Thoracic aorta (tissue), 2 donors: ENCODE measurements at regions not wholly inside any gene's neighbourhood (a gene's known extent, or its start where the extent isn't known, plus 50 kb on each side); places are given as distances from the start of the nearest gene placed in this dataset.

Experiments used
- ATAC-seq: fragments of 150-250 bp; one replicate; pipeline ENCODE4 v1.8.0; 2017; ENCODE audit warnings: low read depth; ENCODE audit not compliant: insufficient number of reproducible peaks, low FRiP score
- DNase-seq: peaks from one replicate; pipeline ENCODE4 v3.0.0-alpha.2; 2020; ENCODE audit warnings: low spot score
- H3K27ac ChIP-seq, 2 donors: fragments of 200-600 bp; sonication (generic); 1 replicate in 1 of 2; 2 replicates in 1 of 2; pipeline ENCODE4 v1.5.1; 2016; ENCODE audit warnings: mild to moderate bottlenecking in 2 of 2, moderate library complexity in 2 of 2
- H3K27me3 ChIP-seq: fragments of 200-600 bp; sonication (generic); replicated peaks from 2 replicates; pipeline ENCODE4 v1.6.0; 2016; ENCODE audit warnings: mild to moderate bottlenecking; ENCODE audit not compliant: insufficient read depth
- H3K36me3 ChIP-seq: fragments of 200-600 bp; sonication (generic); one replicate; pipeline ENCODE4 v1.5.1; 2016
- H3K4me1 ChIP-seq, 2 donors: fragments of 200-600 bp; sonication (generic); 1 replicate in 1 of 2; 2 replicates in 1 of 2; pipeline versions ENCODE4 v1.5.1 to v1.6.0; 2016; ENCODE audit warnings: low read depth in 2 of 2, mild to moderate bottlenecking in 1 of 2; ENCODE audit not compliant: control insufficient read depth in 1 of 2
- H3K4me3 ChIP-seq: fragments of 200-600 bp; sonication (generic); 2 replicates; pipeline ENCODE4 v1.5.1; 2016; ENCODE audit warnings: mild to moderate bottlenecking
- H3K9me3 ChIP-seq: fragments of 200-600 bp; sonication (generic); 2 replicates; pipeline ENCODE4 v1.5.1; 2016
- TF ChIP-seq, protein P1 (sequence below): fragments of 200-600 bp; sonication (generic); IDR thresholded peaks from one replicate; pipeline ENCODE4 v1.5.1; 2019; ENCODE audit warnings: antibody characterized with exemption

DNA sequence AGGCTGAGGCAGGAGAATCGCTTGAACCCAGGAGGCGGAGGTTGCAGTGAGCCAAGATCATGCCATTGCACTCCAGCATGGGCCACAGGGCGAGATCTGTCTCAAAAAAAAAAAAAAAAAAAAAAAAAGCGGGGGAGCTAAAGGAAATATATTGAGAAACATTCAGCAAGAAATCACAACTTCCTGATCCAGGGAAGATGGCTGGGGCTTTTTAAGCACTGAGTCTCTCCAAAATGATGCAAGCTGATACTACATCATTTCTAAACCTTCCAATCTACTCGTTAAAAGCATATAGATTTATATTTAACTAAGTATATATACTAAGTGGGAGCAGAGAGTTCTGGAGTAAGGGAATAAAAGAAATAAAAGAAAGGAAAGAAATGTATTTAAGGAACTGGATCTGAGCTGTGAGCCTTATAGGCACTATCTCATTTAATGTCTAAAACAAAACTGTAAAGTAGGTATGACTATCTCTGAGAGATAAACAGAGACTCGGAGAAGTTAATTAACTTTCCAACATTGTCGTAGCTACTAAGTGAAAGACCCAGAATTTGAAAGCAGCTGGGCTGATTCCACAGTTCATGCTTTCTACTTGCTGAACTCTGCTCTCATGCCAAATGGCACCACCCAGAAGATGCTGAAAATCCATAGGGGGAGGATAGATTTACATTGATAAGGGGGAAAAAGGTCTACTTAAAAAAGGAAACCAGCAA lies 215.0 kb upstream of the MARCKS start:
- TF ChIP-seq, protein P1, sequence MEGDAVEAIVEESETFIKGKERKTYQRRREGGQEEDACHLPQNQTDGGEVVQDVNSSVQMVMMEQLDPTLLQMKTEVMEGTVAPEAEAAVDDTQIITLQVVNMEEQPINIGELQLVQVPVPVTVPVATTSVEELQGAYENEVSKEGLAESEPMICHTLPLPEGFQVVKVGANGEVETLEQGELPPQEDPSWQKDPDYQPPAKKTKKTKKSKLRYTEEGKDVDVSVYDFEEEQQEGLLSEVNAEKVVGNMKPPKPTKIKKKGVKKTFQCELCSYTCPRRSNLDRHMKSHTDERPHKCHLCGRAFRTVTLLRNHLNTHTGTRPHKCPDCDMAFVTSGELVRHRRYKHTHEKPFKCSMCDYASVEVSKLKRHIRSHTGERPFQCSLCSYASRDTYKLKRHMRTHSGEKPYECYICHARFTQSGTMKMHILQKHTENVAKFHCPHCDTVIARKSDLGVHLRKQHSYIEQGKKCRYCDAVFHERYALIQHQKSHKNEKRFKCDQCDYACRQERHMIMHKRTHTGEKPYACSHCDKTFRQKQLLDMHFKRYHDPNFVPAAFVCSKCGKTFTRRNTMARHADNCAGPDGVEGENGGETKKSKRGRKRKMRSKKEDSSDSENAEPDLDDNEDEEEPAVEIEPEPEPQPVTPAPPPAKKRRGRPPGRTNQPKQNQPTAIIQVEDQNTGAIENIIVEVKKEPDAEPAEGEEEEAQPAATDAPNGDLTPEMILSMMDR, result no peak
- Histone ChIP-seq H3K27ac (no peak overlapping the region), H3K27me3 (no peaks in the 10 kb centered on the region), H3K9me3 (no peaks in the 10 kb centered on the region), H3K4me3 (no peak overlapping the region), H3K4me1 (no peaks in the 10 kb centered on the region), H3K36me3 (no peaks in the 10 kb centered on the region)
- no peak for ATAC-seq
- no peak for DNase-seq

DNA sequence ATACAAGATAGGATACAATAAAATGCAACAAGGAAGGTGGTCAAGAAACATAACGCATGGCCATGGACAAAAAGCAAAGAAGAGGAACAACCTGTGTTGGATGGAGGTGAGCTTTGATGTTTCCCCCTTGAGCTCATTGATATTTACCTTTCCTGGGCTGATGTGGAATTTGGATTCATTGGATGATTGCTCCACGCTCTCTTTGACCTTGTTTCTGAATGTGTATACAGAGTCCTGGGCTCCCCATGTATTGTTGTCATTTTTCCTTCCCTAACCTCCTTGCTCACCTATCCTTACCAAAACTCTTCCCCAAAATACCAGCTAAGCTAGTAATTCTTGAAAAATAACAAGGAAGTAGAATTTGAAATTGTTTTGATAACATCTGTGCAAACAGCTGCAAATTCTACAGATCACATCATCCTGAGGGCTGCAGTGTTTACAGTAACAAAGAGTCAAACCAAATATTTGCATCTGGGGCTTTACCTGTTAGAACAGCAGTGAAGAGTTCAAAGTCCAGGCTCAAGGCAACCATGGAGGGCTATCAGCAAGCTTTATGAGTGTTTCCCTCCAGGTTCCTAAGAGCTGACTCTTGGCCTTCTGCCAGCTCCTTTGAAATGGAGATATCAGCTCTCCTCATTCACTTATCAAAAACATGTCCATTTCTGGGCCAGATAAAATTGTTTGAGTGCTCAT lies 214.3 kb upstream of the MARCKS start:
- Histone ChIP-seq H3K27me3 (no peaks in the 10 kb centered on the region), H3K4me3 (no peak overlapping the region), H3K36me3 (no peaks in the 10 kb centered on the region), H3K9me3 (no peaks in the 10 kb centered on the region), H3K4me1 (no peaks in the 10 kb centered on the region), H3K27ac (no peak overlapping the region)
- TF ChIP-seq, protein P1, result no peak
- no peak for ATAC-seq
- DNase-seq, result no peak

DNA sequence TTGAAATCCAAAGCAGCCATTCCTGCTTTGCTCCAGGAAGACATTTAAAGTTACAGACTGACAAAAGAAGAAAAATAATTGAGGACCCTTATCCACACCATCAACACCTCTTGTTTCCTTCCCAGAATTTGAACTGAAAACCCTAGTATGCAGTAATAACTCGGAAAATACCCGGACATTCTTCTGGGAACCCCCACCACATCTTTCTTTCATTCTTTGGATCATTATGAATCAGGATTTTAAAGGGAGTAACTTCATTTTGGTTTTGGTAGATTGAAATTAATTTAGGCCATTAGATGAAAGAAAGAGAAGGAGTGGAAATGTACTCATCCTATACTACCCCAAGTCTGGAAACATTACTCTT lies 213.8 kb upstream of the MARCKS start:
- DNase-seq (no peak), ATAC-seq (no peak)
- Histone ChIP-seq H3K36me3 (no peaks in the 10 kb centered on the region), H3K4me1 (no peaks in the 10 kb centered on the region), H3K9me3 (no peaks in the 10 kb centered on the region), H3K27me3 (no peaks in the 10 kb centered on the region), H3K4me3 (no peak overlapping the region), H3K27ac (no peak overlapping the region)
- TF ChIP-seq, protein P1, result no peak

DNA sequence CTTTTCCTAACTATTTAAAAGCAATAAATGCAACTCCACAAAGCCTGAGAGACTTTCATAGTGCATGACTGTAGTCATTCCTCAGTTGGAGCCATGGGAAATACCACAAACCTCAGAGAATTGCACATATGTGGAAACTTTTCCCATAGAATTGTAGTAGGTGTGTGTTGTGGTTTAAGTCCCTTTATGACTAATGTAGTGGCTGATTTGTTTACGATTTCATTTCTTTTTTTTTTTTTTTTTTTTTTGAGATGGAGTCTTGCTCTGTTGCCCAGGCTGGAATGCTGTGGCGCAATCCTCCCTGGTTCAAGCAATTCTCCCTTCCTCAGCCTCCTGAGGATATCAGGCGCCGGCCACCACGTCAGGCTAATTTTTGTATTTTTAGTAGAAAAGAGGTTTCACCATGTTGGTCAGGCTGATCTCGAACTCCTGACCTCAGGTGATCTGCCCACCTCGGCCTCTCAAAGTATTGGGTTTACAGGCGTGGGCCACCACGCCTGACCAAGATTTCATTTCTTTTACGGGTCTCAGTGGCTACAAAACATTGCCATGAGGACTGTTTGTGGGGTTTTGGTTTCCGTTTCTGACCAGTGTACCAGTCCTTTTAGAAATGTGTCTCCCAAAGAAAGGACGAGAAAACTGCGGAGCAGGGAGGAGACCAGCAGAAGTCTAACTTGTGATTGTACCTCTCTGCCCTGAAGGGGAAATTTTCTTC lies 212.1 kb upstream of the MARCKS start:
- no peak overlapping the region for H3K27ac ChIP-seq

DNA sequence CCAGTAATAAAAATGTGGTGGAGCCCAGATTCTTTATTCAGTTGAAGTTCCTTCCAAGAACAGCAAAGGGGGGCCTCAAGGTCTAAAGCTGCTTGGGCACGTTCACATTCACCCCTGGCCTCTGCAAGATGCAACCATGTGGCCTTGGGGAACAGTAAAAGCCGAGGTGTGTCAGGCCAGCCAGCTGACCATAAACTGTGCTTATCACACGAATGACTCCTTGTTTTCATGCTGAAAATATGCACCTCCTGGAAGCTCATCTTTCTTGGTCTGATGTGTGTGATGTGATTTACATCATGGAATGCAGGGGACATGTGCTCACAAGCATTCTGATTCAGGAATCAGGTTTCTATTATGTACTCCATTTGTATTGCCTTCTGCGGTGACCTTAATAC lies 211.6 kb upstream of the MARCKS start:
- H3K36me3 ChIP-seq, result no peaks in the 10 kb centered on the region
- H3K9me3 ChIP-seq, result no peaks in the 10 kb centered on the region
- DNase-seq, result no peak
- H3K4me1 ChIP-seq, result peaks cover 3 to 12% of the 10 kb centered on the region in 2 donors
- ATAC-seq, result no peak
- H3K27me3 ChIP-seq, result no peaks in the 10 kb centered on the region
- H3K4me3 ChIP-seq, result no peak overlapping the region
- TF ChIP-seq, protein P1, result no peak
- H3K27ac ChIP-seq, result no peak overlapping the region

More for the DNA sequence above, 212.1 kb upstream of the MARCKS start:
- Histone ChIP-seq H3K4me1 (peaks cover 3 to 12% of the 10 kb centered on the region in 2 donors), H3K9me3 (no peaks in the 10 kb centered on the region), H3K4me3 (no peak overlapping the region), H3K36me3 (no peaks in the 10 kb centered on the region), H3K27me3 (no peaks in the 10 kb centered on the region)
- ATAC-seq (no peak), DNase-seq (no peak)
- TF ChIP-seq, protein P1, result no peak
